WTC11 (cell line): ENCODE measurements at regions not wholly inside any gene's neighbourhood (a gene's known extent, or its start where the extent isn't known, plus 50 kb on each side); places are given as distances from the start of the nearest gene placed in this dataset.

Experiments used
- CTCF ChIP-seq: fragments of 200-600 bp; IDR thresholded peaks from 2 replicates; pipeline ENCODE4 v1.8.0; 2022; ENCODE audit warnings: antibody characterized with exemption
- USF2 ChIP-seq: sonication (generic); formaldehyde crosslinking; IDR thresholded peaks from 2 replicates; pipeline ENCODE4 v1.8.1; 2023; ENCODE audit warnings: mild to moderate bottlenecking, missing genetic modification reagents, moderate library complexity

- TF ChIP-seq USF2: no peak
- TF ChIP-seq CTCF: no peak
These were observed 83.9 kb upstream of the IPO9 start for GRCh38 chr1:201745023-201745422.
